ENCODE measurements at regions not wholly inside any gene's neighbourhood (a gene's known extent, or its start where the extent isn't known, plus 50 kb on each side); places are given as distances from the start of the nearest gene placed in this dataset.

- TF ChIP-seq EZH2 (IDR thresholded peaks at IDR 0.05; ENCODE audit: borderline replicate concordance, insufficient read depth, low read length, poor library complexity, severe bottlenecking) (no peak), REST (IDR thresholded peaks at IDR 0.05; ENCODE audit: borderline replicate concordance) (no peak), CTCF (IDR thresholded peaks at IDR 0.05; ENCODE audit: poor library complexity, severe bottlenecking) (no peak), EP300 (conservative IDR thresholded peaks at IDR 0.05; ENCODE audit: poor library complexity, severe bottlenecking) (no peak), SMC3 (conservative IDR thresholded peaks at IDR 0.05; ENCODE audit: poor library complexity) (no peak), POLR2AphosphoS5 (IDR thresholded peaks at IDR 0.05) (no peak), TAF1 (IDR thresholded peaks at IDR 0.05; ENCODE audit: low read depth) (no peak)
Measured at GRCh38 chr7:82655965-82656364, 212.4 kb upstream of the CACNA2D1 start.

Measured in neural cell (in vitro differentiated cells).